Vagina (tissue), 2 donors: ENCODE measurements at regions not wholly inside any gene's neighbourhood (a gene's known extent, or its start where the extent isn't known, plus 50 kb on each side); places are given as distances from the start of the nearest gene placed in this dataset.

Experiments used
- DNase-seq, 2 donors: peaks; one replicate each; pipeline ENCODE4 v3.0.0-alpha.2; 2017; ENCODE audit errors: extremely low spot score in 2 of 2
- H3K27ac ChIP-seq: fragments of 200-600 bp; sonication (generic); one replicate; pipeline ENCODE4 v1.5.1; 2019
- H3K27me3 ChIP-seq: fragments of 200-600 bp; sonication (generic); one replicate; pipeline ENCODE4 v1.5.1; 2019
- H3K36me3 ChIP-seq, 2 donors: fragments of 200-600 bp; sonication (generic); one replicate each; pipeline ENCODE4 v1.5.1; 2017 to 2019
- H3K4me1 ChIP-seq: fragments of 200-600 bp; sonication (generic); one replicate; pipeline ENCODE4 v1.5.1; 2019
- H3K4me3 ChIP-seq, 2 donors: fragments of 200-600 bp; sonication (generic); 1 replicate in 1 of 2; 2 replicates in 1 of 2; pipeline ENCODE4 v1.5.1; 2016 to 2019
- H3K9me3 ChIP-seq: fragments of 200-600 bp; sonication (generic); one replicate; pipeline ENCODE4 v1.5.1; 2019
- POLR2A ChIP-seq, 2 donors: fragments of 450-650 bp; IDR thresholded peaks; one replicate each; pipeline ENCODE4 v1.6.1; 2017; ENCODE audit warnings: antibody characterized with exemption in 2 of 2, mild to moderate bottlenecking in 2 of 2, moderate library complexity in 2 of 2
- POLR2AphosphoS5 ChIP-seq, 2 donors: sonication (generic); formaldehyde crosslinking; IDR thresholded peaks; one replicate each; pipeline ENCODE4 v1.9.0; 2017; ENCODE audit warnings: antibody characterized with exemption in 2 of 2, mild to moderate bottlenecking in 2 of 2, low read depth in 1 of 2; ENCODE audit not compliant: insufficient read depth in 1 of 2
- intact Hi-C: fragments of 100-400 bp; cut with DNase I; formaldehyde crosslinking; loops from one replicate; pipeline ENCODE4 v1.15.1; 2023
- TF ChIP-seq, protein P1 (sequence below), 3 experiments: fragments of 450-650 bp in 2 of 3; fragments of 200-600 bp in 1 of 3; sonication (generic) in 1 of 3; IDR thresholded peaks; one replicate each; pipeline ENCODE4 v1.5.1; 2017 to 2019; ENCODE audit warnings: antibody characterized with exemption in 3 of 3, mild to moderate bottlenecking in 2 of 3, moderate library complexity in 2 of 3

DNA sequence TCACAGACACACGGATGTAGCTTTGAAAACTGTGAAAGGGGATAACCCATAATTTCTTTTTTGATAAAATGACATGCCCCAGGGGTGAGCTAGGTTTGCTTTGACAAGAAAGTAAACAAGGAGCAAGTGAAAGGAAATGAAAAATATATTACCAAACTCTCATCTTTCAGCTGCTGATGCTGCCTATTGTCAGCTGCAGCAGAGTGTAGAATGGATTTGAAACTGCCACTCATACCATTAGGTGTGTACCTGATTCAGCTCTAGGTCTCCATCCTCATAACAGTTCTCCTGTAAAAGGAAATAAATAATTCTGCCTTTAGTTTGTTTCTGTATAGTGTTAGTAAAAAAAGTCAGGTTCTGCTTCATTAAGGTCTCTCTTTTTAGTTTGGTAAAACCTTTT is 415.1 kb upstream of the MARCKS start:
- Histone ChIP-seq H3K27ac (no peak overlapping the region), H3K27me3 (no peaks in the 10 kb centered on the region), H3K36me3 (no peaks in the 10 kb centered on the region), H3K9me3 (no peaks in the 10 kb centered on the region), H3K4me3 (no peak overlapping the region), H3K4me1 (no peaks in the 10 kb centered on the region)
- TF ChIP-seq POLR2A (IDR thresholded peaks at IDR 0.05) (no peak), POLR2AphosphoS5 (IDR thresholded peaks at IDR 0.05; ENCODE audit: insufficient read depth in 1 of 2, low read depth in 1 of 2) (no peak)
- TF ChIP-seq, protein P1, sequence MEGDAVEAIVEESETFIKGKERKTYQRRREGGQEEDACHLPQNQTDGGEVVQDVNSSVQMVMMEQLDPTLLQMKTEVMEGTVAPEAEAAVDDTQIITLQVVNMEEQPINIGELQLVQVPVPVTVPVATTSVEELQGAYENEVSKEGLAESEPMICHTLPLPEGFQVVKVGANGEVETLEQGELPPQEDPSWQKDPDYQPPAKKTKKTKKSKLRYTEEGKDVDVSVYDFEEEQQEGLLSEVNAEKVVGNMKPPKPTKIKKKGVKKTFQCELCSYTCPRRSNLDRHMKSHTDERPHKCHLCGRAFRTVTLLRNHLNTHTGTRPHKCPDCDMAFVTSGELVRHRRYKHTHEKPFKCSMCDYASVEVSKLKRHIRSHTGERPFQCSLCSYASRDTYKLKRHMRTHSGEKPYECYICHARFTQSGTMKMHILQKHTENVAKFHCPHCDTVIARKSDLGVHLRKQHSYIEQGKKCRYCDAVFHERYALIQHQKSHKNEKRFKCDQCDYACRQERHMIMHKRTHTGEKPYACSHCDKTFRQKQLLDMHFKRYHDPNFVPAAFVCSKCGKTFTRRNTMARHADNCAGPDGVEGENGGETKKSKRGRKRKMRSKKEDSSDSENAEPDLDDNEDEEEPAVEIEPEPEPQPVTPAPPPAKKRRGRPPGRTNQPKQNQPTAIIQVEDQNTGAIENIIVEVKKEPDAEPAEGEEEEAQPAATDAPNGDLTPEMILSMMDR (IDR thresholded peaks at IDR 0.05), result no peak
- intact Hi-C loops, result no loop called here
- no peak for DNase-seq

DNA sequence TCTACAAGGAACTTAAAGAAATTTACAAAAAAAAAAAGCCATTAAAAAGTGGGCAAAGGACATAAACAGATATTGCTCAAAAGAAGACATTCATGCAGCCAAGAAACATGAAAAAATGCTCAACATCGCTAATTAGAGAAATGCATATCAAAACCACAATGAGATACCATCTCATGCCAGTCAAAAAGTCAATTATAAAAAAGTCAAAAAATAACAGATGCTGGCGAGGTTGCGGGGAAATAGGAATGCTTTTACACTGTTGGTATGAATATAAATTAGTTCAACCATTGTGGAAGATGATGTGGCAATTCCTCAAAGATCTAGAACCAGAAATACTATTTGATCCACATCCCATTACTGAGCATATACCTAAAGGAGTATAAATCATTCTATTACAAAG is 411.9 kb upstream of the MARCKS start:
- H3K9me3 ChIP-seq, result no peaks in the 10 kb centered on the region
- no peaks in the 10 kb centered on the region for H3K27me3 ChIP-seq
- intact Hi-C loops, result no loop called here
- no peak overlapping the region for H3K4me3 ChIP-seq
- H3K4me1 ChIP-seq, result no peaks in the 10 kb centered on the region
- TF ChIP-seq POLR2AphosphoS5 (IDR thresholded peaks at IDR 0.05; ENCODE audit: insufficient read depth in 1 of 2, low read depth in 1 of 2), result no peak
- TF ChIP-seq POLR2A (IDR thresholded peaks at IDR 0.05), result no peak
- TF ChIP-seq, protein P1 (IDR thresholded peaks at IDR 0.05), result no peak
- DNase-seq, result no peak
- no peak overlapping the region for H3K27ac ChIP-seq
- no peaks in the 10 kb centered on the region for H3K36me3 ChIP-seq

DNA sequence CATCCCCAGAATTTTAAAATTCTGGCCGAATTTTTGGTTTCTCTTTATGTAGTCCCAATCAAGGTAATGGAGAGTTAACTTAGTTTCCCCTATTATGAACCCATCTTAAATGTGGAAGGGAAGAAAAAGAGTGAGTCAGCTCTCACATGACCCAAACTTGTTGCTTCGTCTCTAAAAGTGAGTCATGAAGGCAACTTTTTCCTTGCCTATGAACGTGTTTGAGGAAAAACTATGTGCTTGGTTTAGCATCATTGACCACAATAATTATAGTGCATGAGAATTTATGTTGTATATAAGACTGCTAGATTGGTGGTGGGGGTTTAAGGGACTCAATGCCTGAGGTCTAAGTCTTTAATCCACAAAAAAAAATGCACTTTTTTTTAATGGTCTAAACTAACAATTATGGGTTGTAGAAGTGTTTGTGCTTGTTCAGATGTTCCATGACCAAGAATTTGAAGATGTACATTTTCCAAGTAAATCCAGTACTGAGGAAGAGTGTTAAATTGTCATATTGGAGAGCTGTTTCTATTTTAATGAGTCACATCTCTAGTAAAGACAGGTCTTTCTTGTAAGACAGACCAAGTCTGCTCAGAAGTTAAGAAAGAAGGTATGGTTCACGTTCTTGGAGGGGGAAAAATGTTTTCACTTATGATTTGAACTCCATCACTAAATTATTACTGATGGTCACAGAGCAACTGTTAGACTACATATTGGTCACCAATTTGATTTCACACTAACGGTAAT is 409.9 kb upstream of the MARCKS start:
- no peak overlapping the region for H3K4me3 ChIP-seq
- no peak for TF ChIP-seq POLR2A (IDR thresholded peaks at IDR 0.05)
- TF ChIP-seq, protein P1 (IDR thresholded peaks at IDR 0.05), result no peak
- TF ChIP-seq POLR2AphosphoS5 (IDR thresholded peaks at IDR 0.05; ENCODE audit: insufficient read depth in 1 of 2, low read depth in 1 of 2), result peak in 1 of 2 donors; percentile 82
- H3K27ac ChIP-seq, result no peak overlapping the region
- peaks cover 4% of the 10 kb centered on the region for H3K4me1 ChIP-seq
- no peaks in the 10 kb centered on the region for H3K9me3 ChIP-seq
- H3K36me3 ChIP-seq, result no peaks in the 10 kb centered on the region
- DNase-seq, result no peak
- H3K27me3 ChIP-seq, result no peaks in the 10 kb centered on the region
- intact Hi-C loops, result no loop called here

DNA sequence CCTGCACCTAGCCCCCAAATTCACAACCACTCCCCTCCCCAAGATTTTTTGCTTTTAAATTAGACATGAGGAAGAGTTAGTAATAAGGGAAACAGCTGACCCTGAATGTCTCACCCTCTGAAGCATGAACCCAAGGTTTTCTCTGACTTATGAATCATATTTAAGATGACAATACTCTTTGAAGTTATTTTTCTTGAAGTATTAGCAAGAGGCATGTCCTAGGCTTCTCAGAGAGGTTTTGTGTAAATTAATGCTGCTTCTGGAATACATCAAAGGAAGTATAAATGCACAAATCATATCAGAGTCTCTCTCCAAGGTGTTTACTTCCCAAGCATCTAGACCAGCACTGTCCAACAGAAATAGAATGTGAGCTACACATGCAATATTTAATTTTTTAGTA is 408.1 kb upstream of the MARCKS start:
- no peaks in the 10 kb centered on the region for H3K27me3 ChIP-seq
- TF ChIP-seq, protein P1 (IDR thresholded peaks at IDR 0.05), result no peak
- TF ChIP-seq POLR2A (IDR thresholded peaks at IDR 0.05), result no peak
- no peak for TF ChIP-seq POLR2AphosphoS5 (IDR thresholded peaks at IDR 0.05; ENCODE audit: insufficient read depth in 1 of 2, low read depth in 1 of 2)
- intact Hi-C loops, result no loop called here
- no peaks in the 10 kb centered on the region for H3K9me3 ChIP-seq
- H3K4me3 ChIP-seq, result no peak overlapping the region
- H3K36me3 ChIP-seq, result no peaks in the 10 kb centered on the region
- no peak for DNase-seq
- no peak overlapping the region for H3K27ac ChIP-seq
- H3K4me1 ChIP-seq, result peaks cover 4% of the 10 kb centered on the region

DNA sequence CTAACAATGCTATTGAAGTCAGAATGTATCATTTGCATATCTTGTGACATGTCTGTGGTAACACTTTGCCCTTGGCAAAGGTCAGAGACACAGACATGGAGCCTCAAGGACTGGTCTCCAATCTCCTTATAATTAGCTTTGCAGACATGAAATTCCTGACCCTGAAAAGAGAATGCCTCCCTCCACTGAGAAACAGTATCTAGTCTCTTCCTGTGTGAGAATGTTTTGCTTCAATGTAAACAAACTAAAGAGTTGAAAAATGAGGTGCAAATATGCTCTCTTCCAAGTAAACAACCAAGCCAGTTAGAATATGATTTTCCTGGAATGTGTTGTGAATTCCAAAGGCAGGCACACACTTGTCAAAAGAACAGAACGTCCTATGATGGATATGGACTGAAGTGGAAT is 407.1 kb upstream of the MARCKS start:
- no peaks in the 10 kb centered on the region for H3K36me3 ChIP-seq
- no peak overlapping the region for H3K27ac ChIP-seq
- no peaks in the 10 kb centered on the region for H3K9me3 ChIP-seq
- no peak overlapping the region for H3K4me3 ChIP-seq
- DNase-seq, result no peak
- intact Hi-C loops, result no loop called here
- no peaks in the 10 kb centered on the region for H3K27me3 ChIP-seq
- no peak for TF ChIP-seq POLR2AphosphoS5 (IDR thresholded peaks at IDR 0.05; ENCODE audit: insufficient read depth in 1 of 2, low read depth in 1 of 2)
- TF ChIP-seq POLR2A (IDR thresholded peaks at IDR 0.05), result no peak
- TF ChIP-seq, protein P1 (IDR thresholded peaks at IDR 0.05), result no peak
- peaks cover 4% of the 10 kb centered on the region for H3K4me1 ChIP-seq
